Nephron (organoid): ENCODE measurements at regions not wholly inside any gene's neighbourhood (a gene's known extent, or its start where the extent isn't known, plus 50 kb on each side); places are given as distances from the start of the nearest gene placed in this dataset.

Experiments used
- H3K27ac Mint-ChIP-seq, 3 experiments: 2 replicates each; pipeline ENCODE4 v1.8.0; 2020; ENCODE audit warnings: mixed read lengths in 3 of 3, mild to moderate bottlenecking in 2 of 3, moderate library complexity in 1 of 3
- H3K27me3 Mint-ChIP-seq: 2 replicates; pipeline ENCODE4 v1.8.0; 2021; ENCODE audit warnings: low read depth, mild to moderate bottlenecking, moderate library complexity, mixed read lengths
- H3K36me3 Mint-ChIP-seq: 2 replicates; pipeline ENCODE4 v1.8.0; 2020; ENCODE audit warnings: low read depth, mixed read lengths
- H3K4me1 Mint-ChIP-seq: 2 replicates; pipeline ENCODE4 v1.8.0; 2020; ENCODE audit warnings: mixed read lengths
- H3K4me3 Mint-ChIP-seq, 3 experiments: 2 replicates each; pipeline ENCODE4 v1.8.0; 2020; ENCODE audit warnings: mild to moderate bottlenecking in 3 of 3, mixed read lengths in 3 of 3, moderate library complexity in 2 of 3
- H3K9me3 Mint-ChIP-seq: 2 replicates; pipeline ENCODE4 v1.8.0; 2020; ENCODE audit warnings: mixed read lengths
- TF ChIP-seq, protein P1 (sequence below), 3 experiments: fragments of 200-600 bp; sonication (generic); IDR thresholded peaks; one replicate each; pipeline ENCODE4 v1.5.0; 2021; ENCODE audit warnings: antibody characterized with exemption in 3 of 3; ENCODE audit not compliant: unreplicated experiment in 3 of 3

GRCh38 chr9:33684831-33685230, 110.5 kb upstream of the PRSS3 start:
- Mint-ChIP-seq H3K4me3 (no peak overlapping the region), H3K27ac (no peak overlapping the region), H3K4me1 (peaks cover 46% of the 10 kb centered on the region), H3K36me3 (peaks cover 5% of the 10 kb centered on the region), H3K9me3 (no peaks in the 10 kb centered on the region), H3K27me3 (no peaks in the 10 kb centered on the region)
- TF ChIP-seq, protein P1, sequence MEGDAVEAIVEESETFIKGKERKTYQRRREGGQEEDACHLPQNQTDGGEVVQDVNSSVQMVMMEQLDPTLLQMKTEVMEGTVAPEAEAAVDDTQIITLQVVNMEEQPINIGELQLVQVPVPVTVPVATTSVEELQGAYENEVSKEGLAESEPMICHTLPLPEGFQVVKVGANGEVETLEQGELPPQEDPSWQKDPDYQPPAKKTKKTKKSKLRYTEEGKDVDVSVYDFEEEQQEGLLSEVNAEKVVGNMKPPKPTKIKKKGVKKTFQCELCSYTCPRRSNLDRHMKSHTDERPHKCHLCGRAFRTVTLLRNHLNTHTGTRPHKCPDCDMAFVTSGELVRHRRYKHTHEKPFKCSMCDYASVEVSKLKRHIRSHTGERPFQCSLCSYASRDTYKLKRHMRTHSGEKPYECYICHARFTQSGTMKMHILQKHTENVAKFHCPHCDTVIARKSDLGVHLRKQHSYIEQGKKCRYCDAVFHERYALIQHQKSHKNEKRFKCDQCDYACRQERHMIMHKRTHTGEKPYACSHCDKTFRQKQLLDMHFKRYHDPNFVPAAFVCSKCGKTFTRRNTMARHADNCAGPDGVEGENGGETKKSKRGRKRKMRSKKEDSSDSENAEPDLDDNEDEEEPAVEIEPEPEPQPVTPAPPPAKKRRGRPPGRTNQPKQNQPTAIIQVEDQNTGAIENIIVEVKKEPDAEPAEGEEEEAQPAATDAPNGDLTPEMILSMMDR (IDR thresholded peaks at IDR 0.05; ENCODE audit: unreplicated experiment in 3 of 3): no peak

GRCh38 chr9:33686942-33687341, 108.4 kb upstream of the PRSS3 start:
- H3K9me3 Mint-ChIP-seq: no peaks in the 10 kb centered on the region
- peak overlapping the region in 2 of 3 experiments; percentile 31 to 91 for H3K27ac Mint-ChIP-seq
- no peaks in the 10 kb centered on the region for H3K36me3 Mint-ChIP-seq
- H3K4me1 Mint-ChIP-seq: peaks cover 52% of the 10 kb centered on the region
- no peaks in the 10 kb centered on the region for H3K27me3 Mint-ChIP-seq
- TF ChIP-seq, protein P1 (IDR thresholded peaks at IDR 0.05; ENCODE audit: unreplicated experiment in 3 of 3): no peak
- H3K4me3 Mint-ChIP-seq: peak overlapping the region in 1 of 3 experiments; percentile 42

DNA sequence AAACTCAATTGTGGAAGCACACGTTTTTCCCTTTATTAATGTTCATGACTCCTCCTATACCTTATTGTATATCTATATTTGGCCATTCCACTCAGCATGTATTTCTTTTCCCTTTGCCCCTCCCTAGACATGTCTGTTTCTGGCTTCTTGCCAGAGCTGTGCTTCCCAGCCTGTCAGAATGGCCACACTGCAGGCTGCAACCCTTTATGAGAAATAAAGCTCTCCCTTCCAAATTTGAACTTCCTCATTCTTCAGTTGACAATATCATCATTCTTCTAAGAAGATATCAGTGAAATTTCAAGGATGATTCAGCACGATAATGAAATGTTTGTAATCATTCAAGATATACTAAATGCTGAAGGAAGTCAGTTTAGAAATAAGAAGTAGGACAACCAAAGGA, 107.6 kb upstream of the PRSS3 start:
- H3K27ac Mint-ChIP-seq: peak overlapping the region; percentile 34 to 76 (median 36)
- H3K27me3 Mint-ChIP-seq: no peaks in the 10 kb centered on the region
- TF ChIP-seq, protein P1 (IDR thresholded peaks at IDR 0.05; ENCODE audit: unreplicated experiment in 3 of 3): no peak
- H3K9me3 Mint-ChIP-seq: no peaks in the 10 kb centered on the region
- H3K4me1 Mint-ChIP-seq: peaks cover 48% of the 10 kb centered on the region
- no peaks in the 10 kb centered on the region for H3K36me3 Mint-ChIP-seq
- H3K4me3 Mint-ChIP-seq: no peak overlapping the region

- no peaks in the 10 kb centered on the region for H3K27me3 Mint-ChIP-seq
- H3K4me1 Mint-ChIP-seq: peaks cover 41% of the 10 kb centered on the region
- TF ChIP-seq, protein P1 (IDR thresholded peaks at IDR 0.05; ENCODE audit: unreplicated experiment in 3 of 3): no peak
- no peaks in the 10 kb centered on the region for H3K36me3 Mint-ChIP-seq
- H3K4me3 Mint-ChIP-seq: no peak overlapping the region
- H3K27ac Mint-ChIP-seq: peak overlapping the region in 1 of 3 experiments; percentile 47
- no peaks in the 10 kb centered on the region for H3K9me3 Mint-ChIP-seq
These were observed 105.0 kb upstream of the PRSS3 start for GRCh38 chr9:33690143-33690933.

- H3K36me3 Mint-ChIP-seq: peaks cover 5% of the 10 kb centered on the region
- no peak overlapping the region for H3K4me3 Mint-ChIP-seq
- peaks cover 3% of the 10 kb centered on the region for H3K4me1 Mint-ChIP-seq
- no peaks in the 10 kb centered on the region for H3K9me3 Mint-ChIP-seq
- H3K27me3 Mint-ChIP-seq: no peaks in the 10 kb centered on the region
- H3K27ac Mint-ChIP-seq: no peak overlapping the region
- TF ChIP-seq, protein P1 (IDR thresholded peaks at IDR 0.05; ENCODE audit: unreplicated experiment in 3 of 3): no peak
These were observed 100.1 kb upstream of the PRSS3 start for GRCh38 chr9:33695299-33695698.

DNA sequence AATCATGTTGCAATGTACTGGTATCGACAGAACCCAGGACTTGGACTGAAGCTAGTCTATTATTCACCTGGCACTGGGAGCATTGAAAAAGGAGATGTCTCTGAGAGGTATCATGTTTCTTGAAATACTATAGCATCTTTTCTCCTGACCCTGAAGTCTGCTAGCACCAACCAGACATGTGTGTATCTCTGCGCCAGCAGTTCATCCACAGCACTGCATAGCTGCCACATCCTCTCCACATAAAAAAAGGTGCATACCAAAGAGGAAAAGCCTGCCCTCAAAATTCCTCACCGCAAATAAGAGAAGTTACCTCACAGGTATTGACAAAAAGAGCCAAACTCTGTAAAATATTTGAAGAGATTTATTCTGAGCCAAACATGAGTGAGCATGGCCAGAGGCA, 99.5 kb upstream of the PRSS3 start:
- H3K9me3 Mint-ChIP-seq: no peaks in the 10 kb centered on the region

More for the DNA sequence above, 99.5 kb upstream of the PRSS3 start:
- peaks cover 1% of the 10 kb centered on the region for H3K27me3 Mint-ChIP-seq
- TF ChIP-seq, protein P1 (IDR thresholded peaks at IDR 0.05; ENCODE audit: unreplicated experiment in 3 of 3): no peak
- H3K27ac Mint-ChIP-seq: no peak overlapping the region
- no peak overlapping the region for H3K4me3 Mint-ChIP-seq
- peaks cover 5% of the 10 kb centered on the region for H3K36me3 Mint-ChIP-seq
- H3K4me1 Mint-ChIP-seq: no peaks in the 10 kb centered on the region
